Hepatocyte (in vitro differentiated cells): ENCODE measurements at regions not wholly inside any gene's neighbourhood (a gene's known extent, or its start where the extent isn't known, plus 50 kb on each side); places are given as distances from the start of the nearest gene placed in this dataset.
"Not testable (repeated sequence)": the region's sequence is repeated elsewhere in the genome, so short reads cannot be mapped to it uniquely, and the experiment has no call there.

Experiments
- DNase-seq: peaks from one replicate; pipeline ENCODE4 v3.0.0-alpha.2; 2016; ENCODE audit warnings: low spot score
- H2AFZ ChIP-seq: fragments of 200-600 bp; sonication (generic); 2 replicates; pipeline ENCODE4 v1.6.0; 2016; ENCODE audit warnings: antibody characterized with exemption, mild to moderate bottlenecking
- H3K27ac ChIP-seq: fragments of 200-600 bp; sonication (generic); 2 replicates; pipeline ENCODE4 v1.5.1; 2016; ENCODE audit warnings: mild to moderate bottlenecking
- H3K27me3 ChIP-seq: fragments of 200-600 bp; sonication (generic); 2 replicates; pipeline ENCODE4 v1.6.1; 2016
- H3K36me3 ChIP-seq: fragments of 200-600 bp; sonication (generic); replicated peaks from 2 replicates; pipeline ENCODE4 v1.5.1; 2016; ENCODE audit warnings: low read depth; ENCODE audit not compliant: insufficient read depth
- H3K4me1 ChIP-seq: fragments of 200-600 bp; sonication (generic); 2 replicates; pipeline ENCODE4 v1.5.1; 2016; ENCODE audit warnings: mild to moderate bottlenecking, moderate library complexity; ENCODE audit not compliant: insufficient read depth
- H3K4me2 ChIP-seq: fragments of 200-600 bp; sonication (generic); 2 replicates; pipeline ENCODE4 v1.6.0; 2016
- H3K4me3 ChIP-seq: fragments of 200-600 bp; sonication (generic); 2 replicates; pipeline ENCODE4 v1.5.1; 2016; ENCODE audit warnings: mild to moderate bottlenecking
- H3K79me2 ChIP-seq: fragments of 200-600 bp; sonication (generic); 2 replicates; pipeline ENCODE4 v1.6.0; 2017; ENCODE audit warnings: mild to moderate bottlenecking
- H3K9me2 ChIP-seq: fragments of 200-600 bp; sonication (generic); replicated peaks from 2 replicates; pipeline ENCODE4 v1.6.0; 2017; ENCODE audit warnings: mild to moderate bottlenecking; ENCODE audit not compliant: insufficient read depth
- H3K9me3 ChIP-seq: fragments of 200-600 bp; sonication (generic); 2 replicates; pipeline ENCODE4 v1.5.1; 2016; ENCODE audit warnings: low read depth, mild to moderate bottlenecking
- H4K20me1 ChIP-seq: fragments of 200-600 bp; sonication (generic); 2 replicates; pipeline ENCODE4 v1.6.0; 2016; ENCODE audit warnings: mild to moderate bottlenecking; ENCODE audit not compliant: insufficient read depth, poor library complexity, severe bottlenecking
- CTCF ChIP-seq: fragments of 200-600 bp; sonication (generic); IDR thresholded peaks from 2 replicates; pipeline ENCODE4 v1.5.1; 2016; ENCODE audit warnings: antibody characterized with exemption, mild to moderate bottlenecking; ENCODE audit not compliant: poor library complexity
- EZH2 ChIP-seq: fragments of 200-600 bp; sonication (generic); IDR thresholded peaks from 2 replicates; pipeline ENCODE4 v1.6.1; 2016; ENCODE audit warnings: antibody characterized with exemption, mild to moderate bottlenecking, borderline replicate concordance
- EZH2phosphoT487 ChIP-seq: fragments of 200-600 bp; sonication (generic); IDR thresholded peaks from one replicate; pipeline ENCODE4 v1.6.1; 2018; ENCODE audit warnings: antibody characterized with exemption, mild to moderate bottlenecking, low read depth, moderate library complexity; ENCODE audit not compliant: unreplicated experiment, severe bottlenecking
- WGBS: methylation state at CpG from one replicate; pipeline ENCODE4 v1.1.6; 2016; ENCODE audit warnings: low lambda C conversion rate; ENCODE audit errors: missing lambda C conversion rate; 5-methylcytosine and 5-hydroxymethylcytosine counted together

GRCh38 chr3:184497804-184498203, 63.8 kb upstream of the EPHB3 start:
- TF ChIP-seq EZH2phosphoT487 (no peak), CTCF (no peak), EZH2 (no peak)
- Histone ChIP-seq H3K4me3 (no peak overlapping the region), H2AFZ (no peak overlapping the region), H4K20me1 (no peaks in the 10 kb centered on the region), H3K9me3 (no peaks in the 10 kb centered on the region), H3K4me1 (no peaks in the 10 kb centered on the region), H3K27ac (no peak overlapping the region), H3K4me2 (no peak overlapping the region), H3K36me3 (no peaks in the 10 kb centered on the region), H3K27me3 (peaks cover 15% of the 10 kb centered on the region), H3K79me2 (no peaks in the 10 kb centered on the region), H3K9me2 (no peaks in the 10 kb centered on the region)
- 85% methylated on average over 2 of the region's 2 CpGs for WGBS
- DNase-seq = no peak

- Histone ChIP-seq H3K36me3 (no peaks in the 10 kb centered on the region), H3K9me3 (no peaks in the 10 kb centered on the region), H3K4me2 (no peak overlapping the region), H4K20me1 (no peaks in the 10 kb centered on the region), H2AFZ (no peak overlapping the region), H3K27me3 (peaks cover 4% of the 10 kb centered on the region), H3K9me2 (no peaks in the 10 kb centered on the region), H3K4me1 (no peaks in the 10 kb centered on the region), H3K4me3 (no peak overlapping the region), H3K27ac (no peak overlapping the region), H3K79me2 (no peaks in the 10 kb centered on the region)
- 75% methylated on average over 12 of the region's 12 CpGs for WGBS
- DNase-seq = no peak
- no peak for TF ChIP-seq CTCF
- TF ChIP-seq EZH2phosphoT487 = no peak
- TF ChIP-seq EZH2 = no peak
Observed at GRCh38 chr3:184498986-184499606, 62.5 kb upstream of the EPHB3 start.

GRCh38 chr3:184500344-184500923, 61.2 kb upstream of the EPHB3 start:
- H3K79me2 ChIP-seq = no peaks in the 10 kb centered on the region
- 80% methylated on average over 11 of the region's 12 CpGs for WGBS
- H3K4me2 ChIP-seq = no peak overlapping the region
- peaks cover 3% of the 10 kb centered on the region for H3K27me3 ChIP-seq
- no peak for DNase-seq
- TF ChIP-seq EZH2phosphoT487 = no peak
- H3K4me1 ChIP-seq = no peaks in the 10 kb centered on the region
- no peak overlapping the region for H3K4me3 ChIP-seq
- no peaks in the 10 kb centered on the region for H3K9me3 ChIP-seq
- H2AFZ ChIP-seq = no peak overlapping the region
- no peaks in the 10 kb centered on the region for H3K9me2 ChIP-seq
- no peaks in the 10 kb centered on the region for H4K20me1 ChIP-seq
- H3K36me3 ChIP-seq = no peaks in the 10 kb centered on the region
- no peak overlapping the region for H3K27ac ChIP-seq

- Histone ChIP-seq H3K36me3 (no peaks in the 10 kb centered on the region), H3K9me3 (no peaks in the 10 kb centered on the region), H3K4me2 (no peak overlapping the region), H3K9me2 (no peaks in the 10 kb centered on the region), H4K20me1 (no peaks in the 10 kb centered on the region), H2AFZ (no peak overlapping the region), H3K27me3 (peaks cover 12% of the 10 kb centered on the region), H3K27ac (no peak overlapping the region), H3K79me2 (no peaks in the 10 kb centered on the region), H3K4me3 (no peak overlapping the region), H3K4me1 (no peaks in the 10 kb centered on the region)
- no peak for DNase-seq
- TF ChIP-seq EZH2 = no peak
- whole genome bisulfite sequencing = 100% methylated on average over 4 of the region's 4 CpGs
Observed at GRCh38 chr3:184502123-184502667, 59.4 kb upstream of the EPHB3 start.

GRCh38 chr3:184502841-184503240, 58.7 kb upstream of the EPHB3 start:
- H3K4me3 ChIP-seq, H3K9me3 ChIP-seq, H3K9me2 ChIP-seq, H3K79me2 ChIP-seq, DNase-seq, H2AFZ ChIP-seq, H3K4me2 ChIP-seq, H3K27ac ChIP-seq, H4K20me1 ChIP-seq, H3K36me3 ChIP-seq, H3K4me1 ChIP-seq: not testable (repeated sequence)
- H3K27me3 ChIP-seq = peaks cover 18% of the 10 kb centered on the region
- WGBS = 87% methylated on average over 6 of the region's 6 CpGs
